GM12878 (cell line): ENCODE measurements at regions not wholly inside any gene's neighbourhood (a gene's known extent, or its start where the extent isn't known, plus 50 kb on each side); places are given as distances from the start of the nearest gene placed in this dataset.

Experiments used
- ATAC-seq: fragments of 200-7000 bp; cut with Tn5 transposase; 3 replicates; pipeline ENCODE4 v1.9.1; 2020; ENCODE audit warnings: mild to moderate bottlenecking, moderate library complexity
- BruUV-seq: library from RNA; stranded (reverse); fragments of 400-500 nt; replicated peaks from 2 replicates; lab custom pipeline; 2021; lab: Mats Ljungman, UMichigan
- CTCF ChIA-PET: fragments of 300-600 bp; sonication (Branson Sonifier 250); formaldehyde crosslinking; extraction: SDS; loops from one replicate; lab custom pipeline; 2021; ENCODE audit warnings: inconsistent platforms; lab: Yijun Ruan, JAX
- POLR2A ChIA-PET: fragments of 350-600 bp; formaldehyde crosslinking; extraction: SDS; loops from one replicate; lab custom pipeline; 2021; ENCODE audit warnings: inconsistent platforms; lab: Charles Lee
- RAD21 ChIA-PET: fragments of 300-600 bp; sonication (Branson Sonifier 250); formaldehyde crosslinking; loops from one replicate; lab custom pipeline; 2023; ENCODE audit warnings: antibody characterized with exemption; ENCODE audit not compliant: unreplicated experiment; lab: Charles Lee
- SMC1A ChIA-PET: fragments of 300-600 bp; sonication (Branson Sonifier 250); formaldehyde crosslinking; loops from one replicate; lab custom pipeline; 2023; ENCODE audit not compliant: unreplicated experiment, uncharacterized antibody; lab: Charles Lee
- DNase-seq: peaks from one replicate; pipeline ENCODE4 v3.0.0-alpha.2; 2011; ENCODE audit warnings: low read depth, low spot score
- FAIRE-seq: peaks from 3 replicates; lab custom pipeline; 2011; peaks lifted over from hg19 to GRCh38; lab: Jason Lieb, UNC
- H2AFZ ChIP-seq: 2 replicates; pipeline ENCODE4 v1.6.0; 2011; ENCODE audit warnings: low read depth, low read length, control low read depth; ENCODE audit not compliant: control insufficient read depth
- H3K27ac ChIP-seq: 2 replicates; pipeline ENCODE4 v1.5.1; 2011; ENCODE audit warnings: control low read depth; ENCODE audit not compliant: control insufficient read depth, insufficient read depth
- H3K27me3 ChIP-seq, 2 experiments: replicated peaks in 1 of 2; 2 replicates each; pipeline versions ENCODE4 v1.6.0 to v1.6.1; 2011; ENCODE audit warnings: low read length in 1 of 2; ENCODE audit not compliant: control insufficient read depth in 2 of 2, insufficient read depth in 2 of 2
- H3K36me3 ChIP-seq, 2 experiments: 2 replicates each; pipeline ENCODE4 v1.5.1; 2011; ENCODE audit warnings: low read length in 1 of 2; ENCODE audit not compliant: control insufficient read depth in 2 of 2, insufficient read depth in 2 of 2
- H3K4me1 ChIP-seq: 2 replicates; pipeline ENCODE4 v1.6.1; 2011; ENCODE audit warnings: mild to moderate bottlenecking, low read length, moderate library complexity, mixed read lengths; ENCODE audit not compliant: control insufficient read depth, insufficient read depth
- H3K4me2 ChIP-seq: 2 replicates; pipeline ENCODE4 v1.6.0; 2011; ENCODE audit warnings: control low read depth; ENCODE audit not compliant: control insufficient read depth, insufficient read depth
- H3K4me3 ChIP-seq: fragments of 200-600 bp; sonication (generic); 2 replicates; pipeline ENCODE4 v1.5.1; 2016
- H3K79me2 ChIP-seq: 2 replicates; pipeline ENCODE4 v1.6.0; 2011; ENCODE audit warnings: low read length; ENCODE audit not compliant: control insufficient read depth, insufficient read depth
- H3K9ac ChIP-seq: 2 replicates; pipeline ENCODE4 v1.8.0; 2011; ENCODE audit warnings: low read length, control low read depth, mixed read lengths; ENCODE audit not compliant: control insufficient read depth, insufficient read depth
- H3K9me3 ChIP-seq: replicated peaks from 3 replicates; pipeline ENCODE4 v1.5.1; 2011; ENCODE audit warnings: mild to moderate bottlenecking, low read length; ENCODE audit not compliant: control insufficient read depth, insufficient read depth
- H4K20me1 ChIP-seq: 2 replicates; pipeline ENCODE4 v1.6.0; 2011; ENCODE audit not compliant: control insufficient read depth, insufficient read depth
- CUX1 ChIP-seq: IDR thresholded peaks from 2 replicates; pipeline ENCODE4 v1.6.1; 2012; ENCODE audit warnings: improper control_type of control experiment, low read depth, low read length; ENCODE audit not compliant: insufficient replicate concordance
- MTA2 ChIP-seq: fragments of 450-650 bp; IDR thresholded peaks from 2 replicates; pipeline ENCODE4 v1.6.1; 2016; ENCODE audit warnings: low read depth, mild to moderate bottlenecking, moderate library complexity
- RB1 ChIP-seq: fragments of 450-650 bp; formaldehyde crosslinking; IDR thresholded peaks from 2 replicates; pipeline ENCODE4 v1.6.1; 2017; ENCODE audit warnings: mild to moderate bottlenecking, borderline replicate concordance
- SIN3A ChIP-seq: IDR thresholded peaks from 2 replicates; pipeline ENCODE4 v1.6.1; 2012; ENCODE audit warnings: low read depth, low read length, improper control_type of control experiment
- STAT3 ChIP-seq: IDR thresholded peaks from 2 replicates; pipeline ENCODE4 v1.6.1; 2011; ENCODE audit warnings: low read depth, low read length, improper control_type of control experiment
- TARDBP ChIP-seq: IDR thresholded peaks from 2 replicates; pipeline ENCODE4 v1.6.1; 2016; ENCODE audit warnings: borderline replicate concordance
- TCF7 ChIP-seq: IDR thresholded peaks from 2 replicates; pipeline ENCODE4 v1.6.1; 2014; ENCODE audit warnings: antibody characterized with exemption, borderline replicate concordance
- ZBED1 ChIP-seq: IDR thresholded peaks from 2 replicates; pipeline ENCODE4 v1.6.1; 2016; ENCODE audit warnings: borderline replicate concordance
- ZSCAN29 ChIP-seq: fragments of 450-650 bp; IDR thresholded peaks from 2 replicates; pipeline ENCODE4 v1.6.1; 2017; ENCODE audit warnings: mild to moderate bottlenecking, moderate library complexity
- WGBS: methylation state at CpG from one replicate; pipeline ENCODE4 v1.1.6; 2016; ENCODE audit warnings: low lambda C conversion rate; ENCODE audit not compliant: insufficient replicate concordance, insufficient coverage; ENCODE audit errors: missing lambda C conversion rate; 5-methylcytosine and 5-hydroxymethylcytosine counted together
- in situ Hi-C: fragments of 300-500 bp; cut with MboI; formaldehyde crosslinking; loops from 9 replicates; pipeline ENCODE4 v1.14.3; 2018; ENCODE audit warnings: mixed read lengths
- intact Hi-C: fragments of 100-400 bp; cut with micrococcal nuclease; formaldehyde crosslinking; loops from one replicate; pipeline ENCODE4 v1.14.2; 2022; ENCODE audit not compliant: unreplicated experiment
- TF ChIP-seq, protein P1 (sequence below): fragments of 150-350 bp; IDR thresholded peaks from 2 replicates; pipeline ENCODE4 v1.6.1; 2016; ENCODE audit warnings: low read depth, low read length
- TF ChIP-seq, protein P2 (sequence below): IDR thresholded peaks from 2 replicates; pipeline ENCODE4 v1.6.1; 2011; ENCODE audit warnings: borderline replicate concordance, low read depth, mild to moderate bottlenecking, moderate library complexity, mixed read lengths, low read length; ENCODE audit not compliant: insufficient read depth; ENCODE audit errors: extremely low read length

GRCh38 chr18:10020171-10020570 is 106.4 kb downstream of the VAPA start (continued):
- no peak for TF ChIP-seq STAT3

GRCh38 chr18:10022365-10022764 is 108.5 kb downstream of the VAPA start:
- POLR2A ChIA-PET = no interaction called here
- ATAC-seq = no peak
- no peaks in the 10 kb centered on the region for H3K27me3 ChIP-seq
- no peaks in the 10 kb centered on the region for H4K20me1 ChIP-seq
- no peak overlapping the region for H3K4me3 ChIP-seq
- no peak overlapping the region for H3K27ac ChIP-seq
- 61% methylated on average over 4 of the region's 4 CpGs for WGBS
- SMC1A ChIA-PET = no interaction called here
- no peaks in the 10 kb centered on the region for H3K79me2 ChIP-seq
- H3K36me3 ChIP-seq = no peaks in the 10 kb centered on the region
- intact Hi-C loops = no loop called here
- no peaks in the 10 kb centered on the region for H3K4me1 ChIP-seq
- H3K9me3 ChIP-seq = no peaks in the 10 kb centered on the region
- no TSS peak for BruUV-seq
- in situ Hi-C loops = no loop called here
- H3K4me2 ChIP-seq = no peak overlapping the region
- CTCF ChIA-PET = no interaction called here
- RAD21 ChIA-PET = no interaction called here
- FAIRE-seq = no peak
- H2AFZ ChIP-seq = no peak overlapping the region
- no peak for DNase-seq
- H3K9ac ChIP-seq = no peak overlapping the region
- TF ChIP-seq, protein P1, sequence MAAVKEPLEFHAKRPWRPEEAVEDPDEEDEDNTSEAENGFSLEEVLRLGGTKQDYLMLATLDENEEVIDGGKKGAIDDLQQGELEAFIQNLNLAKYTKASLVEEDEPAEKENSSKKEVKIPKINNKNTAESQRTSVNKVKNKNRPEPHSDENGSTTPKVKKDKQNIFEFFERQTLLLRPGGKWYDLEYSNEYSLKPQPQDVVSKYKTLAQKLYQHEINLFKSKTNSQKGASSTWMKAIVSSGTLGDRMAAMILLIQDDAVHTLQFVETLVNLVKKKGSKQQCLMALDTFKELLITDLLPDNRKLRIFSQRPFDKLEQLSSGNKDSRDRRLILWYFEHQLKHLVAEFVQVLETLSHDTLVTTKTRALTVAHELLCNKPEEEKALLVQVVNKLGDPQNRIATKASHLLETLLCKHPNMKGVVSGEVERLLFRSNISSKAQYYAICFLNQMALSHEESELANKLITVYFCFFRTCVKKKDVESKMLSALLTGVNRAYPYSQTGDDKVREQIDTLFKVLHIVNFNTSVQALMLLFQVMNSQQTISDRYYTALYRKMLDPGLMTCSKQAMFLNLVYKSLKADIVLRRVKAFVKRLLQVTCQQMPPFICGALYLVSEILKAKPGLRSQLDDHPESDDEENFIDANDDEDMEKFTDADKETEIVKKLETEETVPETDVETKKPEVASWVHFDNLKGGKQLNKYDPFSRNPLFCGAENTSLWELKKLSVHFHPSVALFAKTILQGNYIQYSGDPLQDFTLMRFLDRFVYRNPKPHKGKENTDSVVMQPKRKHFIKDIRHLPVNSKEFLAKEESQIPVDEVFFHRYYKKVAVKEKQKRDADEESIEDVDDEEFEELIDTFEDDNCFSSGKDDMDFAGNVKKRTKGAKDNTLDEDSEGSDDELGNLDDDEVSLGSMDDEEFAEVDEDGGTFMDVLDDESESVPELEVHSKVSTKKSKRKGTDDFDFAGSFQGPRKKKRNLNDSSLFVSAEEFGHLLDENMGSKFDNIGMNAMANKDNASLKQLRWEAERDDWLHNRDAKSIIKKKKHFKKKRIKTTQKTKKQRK = no peak
- no peak for TF ChIP-seq ZSCAN29
- TF ChIP-seq TARDBP = no peak
- TF ChIP-seq, protein P2, sequence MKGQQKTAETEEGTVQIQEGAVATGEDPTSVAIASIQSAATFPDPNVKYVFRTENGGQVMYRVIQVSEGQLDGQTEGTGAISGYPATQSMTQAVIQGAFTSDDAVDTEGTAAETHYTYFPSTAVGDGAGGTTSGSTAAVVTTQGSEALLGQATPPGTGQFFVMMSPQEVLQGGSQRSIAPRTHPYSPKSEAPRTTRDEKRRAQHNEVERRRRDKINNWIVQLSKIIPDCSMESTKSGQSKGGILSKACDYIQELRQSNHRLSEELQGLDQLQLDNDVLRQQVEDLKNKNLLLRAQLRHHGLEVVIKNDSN = no peak
- TF ChIP-seq ZBED1 = no peak
- no peak for TF ChIP-seq RB1
- no peak for TF ChIP-seq MTA2
- no peak for TF ChIP-seq SIN3A
- no peak for TF ChIP-seq CUX1
- TF ChIP-seq TCF7 = no peak
